ENCODE measurements at regions not wholly inside any gene's neighbourhood (a gene's known extent, or its start where the extent isn't known, plus 50 kb on each side); places are given as distances from the start of the nearest gene placed in this dataset.

- H4K20me1 ChIP-seq (ENCODE audit: insufficient read depth): no peaks in the 10 kb centered on the region
- H3K27ac ChIP-seq: no peak overlapping the region
- no peaks in the 10 kb centered on the region for H3K27me3 ChIP-seq (ENCODE audit: insufficient read depth, low read depth)
- H3K9me2 ChIP-seq (ENCODE audit: insufficient read depth): no peaks in the 10 kb centered on the region
- intact Hi-C loops (cut with micrococcal nuclease; ENCODE audit: unreplicated experiment): loop anchor here (10.0 kb wide), 1 partner anchor 551 kb away; no protein-coding TSS in a partner anchor
- DNase-seq: no peak
- TF ChIP-seq EZH2 (IDR thresholded peaks at IDR 0.05; ENCODE audit: low read depth) (no peak), CTCF (conservative IDR thresholded peaks at IDR 0.05) (no peak)
- H2AFZ ChIP-seq: no peak overlapping the region
- ChIA-PET CTCF (interaction anchor here (1.2 kb wide), 1 partner anchor 59 kb away, joined by 3 read pairs; no protein-coding TSS in a partner anchor), POLR2A (ENCODE audit: unreplicated experiment) (no interaction called here)
- no peak overlapping the region for H3K4me3 ChIP-seq
- BruUV-seq (replicated peaks): no TSS peak
- no peaks in the 10 kb centered on the region for H3K79me2 ChIP-seq (ENCODE audit: low read depth)
- no peaks in the 10 kb centered on the region for H3K9me3 ChIP-seq (ENCODE audit: insufficient read depth, low read depth)
- peaks cover 2% of the 10 kb centered on the region for H3F3A ChIP-seq (ENCODE audit: insufficient read depth, low read depth)
- peaks cover 12% of the 10 kb centered on the region for H3K4me1 ChIP-seq (replicated peaks; ENCODE audit: insufficient read depth)
- no peaks in the 10 kb centered on the region for H3K36me3 ChIP-seq (ENCODE audit: low read depth)
- no peak overlapping the region for H3K4me2 ChIP-seq
Measured at GRCh38 chr2:217715484-217715883, 287.3 kb downstream of the TNS1 start.

DNA sequence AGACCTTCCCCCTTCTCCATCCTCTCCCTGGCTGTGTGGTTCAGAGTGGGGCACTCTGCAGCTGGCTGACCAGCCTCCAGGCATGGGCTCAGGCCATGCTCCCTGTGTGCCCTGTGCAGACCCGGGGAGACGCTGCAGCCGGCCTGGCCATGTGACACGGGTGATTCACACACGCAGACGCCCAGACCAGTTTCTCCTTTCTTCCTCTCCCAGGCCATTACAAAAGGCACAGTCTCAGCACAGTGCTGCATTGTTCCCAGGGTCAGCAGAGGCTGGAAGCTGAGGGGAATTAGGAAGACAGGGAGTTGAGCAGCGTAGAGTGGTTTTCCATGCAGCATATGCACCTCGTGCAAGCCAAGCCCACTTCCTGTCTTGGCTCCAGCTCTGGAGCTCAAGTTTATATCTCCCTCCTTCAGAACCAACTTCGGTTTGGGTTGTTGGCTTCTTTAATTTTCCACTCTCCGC, 288.5 kb downstream of the TNS1 start:
- peaks cover 24% of the 10 kb centered on the region for H3K4me1 ChIP-seq (replicated peaks; ENCODE audit: insufficient read depth)
- H3K27ac ChIP-seq: no peak overlapping the region
- H4K20me1 ChIP-seq (ENCODE audit: insufficient read depth): no peaks in the 10 kb centered on the region
- no TSS peak for BruUV-seq (replicated peaks)
- DNase-seq: peak in 1 of 2 experiments; percentile 43
- CTCF ChIA-PET: interaction anchor here (0.6 to 1.2 kb wide), 2 partner anchors 58 to 553 kb away, joined by 3 to 11 read pairs; no protein-coding TSS in a partner anchor
- H3K79me2 ChIP-seq (ENCODE audit: low read depth): no peaks in the 10 kb centered on the region
- no peaks in the 10 kb centered on the region for H3K9me3 ChIP-seq (ENCODE audit: insufficient read depth, low read depth)
- peaks cover 6% of the 10 kb centered on the region for H3F3A ChIP-seq (ENCODE audit: insufficient read depth, low read depth)
- H2AFZ ChIP-seq: no peak overlapping the region
- no peak overlapping the region for H3K4me2 ChIP-seq
- H3K27me3 ChIP-seq (ENCODE audit: insufficient read depth, low read depth): no peaks in the 10 kb centered on the region
- no peaks in the 10 kb centered on the region for H3K9me2 ChIP-seq (ENCODE audit: insufficient read depth)
- TF ChIP-seq EZH2 (IDR thresholded peaks at IDR 0.05; ENCODE audit: low read depth) (no peak), CTCF (conservative IDR thresholded peaks at IDR 0.05) (no peak)
- intact Hi-C loops (cut with micrococcal nuclease; ENCODE audit: unreplicated experiment): loop anchor here (5.0 to 10.0 kb wide), 2 partner anchors 342 to 550 kb away; no protein-coding TSS in a partner anchor
- POLR2A ChIA-PET (ENCODE audit: unreplicated experiment): no interaction called here
- H3K4me3 ChIP-seq: no peak overlapping the region
- H3K36me3 ChIP-seq (ENCODE audit: low read depth): no peaks in the 10 kb centered on the region

DNA sequence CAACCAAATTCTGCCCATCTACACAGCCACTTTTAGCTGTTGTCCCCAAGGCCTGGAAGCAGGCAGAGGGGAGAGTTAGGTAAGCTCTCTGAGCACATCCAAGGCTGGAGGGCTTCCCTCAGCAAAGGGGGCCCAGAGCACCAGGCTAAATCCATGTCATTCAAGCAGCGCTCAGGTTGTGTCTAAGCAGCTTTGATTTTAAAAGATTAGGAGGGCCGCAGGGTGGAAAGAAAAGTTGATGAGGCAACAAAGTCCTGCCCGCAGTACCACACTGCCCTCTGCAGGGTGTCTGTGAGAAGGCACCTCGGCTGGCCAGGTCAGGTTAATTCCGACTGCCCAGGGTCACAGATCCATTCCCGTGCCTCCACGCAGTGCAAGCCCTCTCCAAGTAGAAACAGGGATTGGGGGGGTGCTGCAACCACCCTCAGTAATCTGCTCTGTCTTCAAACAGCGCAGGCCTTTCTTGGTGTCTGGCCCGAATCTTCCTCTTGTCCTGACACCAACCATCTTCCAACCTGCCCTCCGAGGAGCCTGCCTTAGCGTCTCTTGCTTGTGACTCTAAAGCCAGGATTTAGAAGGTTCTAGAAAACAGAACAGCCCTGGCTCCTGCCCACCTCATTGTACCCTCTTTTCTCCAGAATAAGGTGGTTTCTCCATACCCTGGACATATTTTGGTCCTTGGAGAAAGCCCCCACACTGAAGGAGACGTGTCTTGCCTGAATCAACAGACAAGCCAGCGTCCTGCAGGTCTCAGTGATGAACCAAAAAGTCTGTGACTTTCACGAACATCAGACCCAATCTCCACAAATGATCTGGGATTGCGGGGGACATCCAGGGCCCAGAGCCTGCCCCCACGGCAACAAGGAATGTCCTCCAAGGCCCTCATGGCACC, 289.2 kb downstream of the TNS1 start:
- Histone ChIP-seq H4K20me1 (ENCODE audit: insufficient read depth) (no peaks in the 10 kb centered on the region), H3K4me1 (replicated peaks; ENCODE audit: insufficient read depth) (peaks cover 26% of the 10 kb centered on the region), H3K4me2 (no peak overlapping the region), H3K27me3 (ENCODE audit: insufficient read depth, low read depth) (no peaks in the 10 kb centered on the region), H3K36me3 (ENCODE audit: low read depth) (no peaks in the 10 kb centered on the region), H3K9me3 (ENCODE audit: insufficient read depth, low read depth) (no peaks in the 10 kb centered on the region), H3K27ac (no peak overlapping the region), H2AFZ (no peak overlapping the region), H3K9me2 (ENCODE audit: insufficient read depth) (no peaks in the 10 kb centered on the region), H3K79me2 (ENCODE audit: low read depth) (no peaks in the 10 kb centered on the region), H3K4me3 (no peak overlapping the region), H3F3A (ENCODE audit: insufficient read depth, low read depth) (peaks cover 6% of the 10 kb centered on the region)
- no peak for TF ChIP-seq EZH2 (IDR thresholded peaks at IDR 0.05; ENCODE audit: low read depth)
- TF ChIP-seq CTCF (conservative IDR thresholded peaks at IDR 0.05): peak; percentile 95
- no TSS peak for BruUV-seq (replicated peaks)
- ChIA-PET CTCF (interaction anchor here (0.6 to 1.4 kb wide), 5 partner anchors 63 to 608 kb away, joined by 3 to 12 read pairs (median 5); no protein-coding TSS in a partner anchor), POLR2A (ENCODE audit: unreplicated experiment) (no interaction called here)
- DNase-seq: peak; percentile 36 to 84
- intact Hi-C loops (cut with micrococcal nuclease; ENCODE audit: unreplicated experiment): loop anchor here (1.0 to 10.0 kb wide), 9 partner anchors 202 to 1194 kb away; no protein-coding TSS in a partner anchor

Measured in PC-9 (cell line).